Neuronal stem cell (in vitro differentiated cells): ENCODE measurements at regions not wholly inside any gene's neighbourhood (a gene's known extent, or its start where the extent isn't known, plus 50 kb on each side); places are given as distances from the start of the nearest gene placed in this dataset.
"Not testable (repeated sequence)": the region's sequence is repeated elsewhere in the genome, so short reads cannot be mapped to it uniquely, and the experiment has no call there.

ENCODE experiments used
- DNase-seq: peaks from one replicate; pipeline ENCODE4 v3.0.0-alpha.2; 2013; ENCODE audit warnings: low spot score
- H2AFZ ChIP-seq: one replicate; pipeline ENCODE4 v1.6.1; 2013; ENCODE audit warnings: mild to moderate bottlenecking, low read length, inconsistent platforms
- H2AK5ac ChIP-seq: 2 replicates; pipeline ENCODE4 v1.6.1; 2013; ENCODE audit warnings: low read depth, mild to moderate bottlenecking, inconsistent platforms, low read length, moderate library complexity, mixed read lengths
- H2BK120ac ChIP-seq: 2 replicates; pipeline ENCODE4 v1.6.1; 2013; ENCODE audit warnings: low read depth, mild to moderate bottlenecking, inconsistent platforms, low read length, moderate library complexity, mixed read lengths
- H2BK12ac ChIP-seq: one replicate; pipeline ENCODE4 v1.6.1; 2013; ENCODE audit warnings: low read length, inconsistent platforms
- H2BK15ac ChIP-seq: 2 replicates; pipeline ENCODE4 v1.6.1; 2013; ENCODE audit warnings: mild to moderate bottlenecking, low read length, inconsistent platforms, mixed read lengths
- H2BK5ac ChIP-seq: one replicate; pipeline ENCODE4 v1.6.1; 2013; ENCODE audit warnings: inconsistent platforms, mild to moderate bottlenecking, low read length, moderate library complexity
- H3K14ac ChIP-seq: one replicate; pipeline ENCODE4 v1.6.1; 2013; ENCODE audit warnings: low read length, inconsistent platforms
- H3K18ac ChIP-seq: 2 replicates; pipeline ENCODE4 v1.6.1; 2013; ENCODE audit warnings: low read length, inconsistent platforms
- H3K23ac ChIP-seq: 2 replicates; pipeline ENCODE4 v1.6.1; 2013; ENCODE audit warnings: low read depth, mild to moderate bottlenecking, mixed read lengths, low read length, inconsistent platforms; ENCODE audit not compliant: poor library complexity
- H3K27ac ChIP-seq: replicated peaks from 3 replicates; pipeline ENCODE4 v1.5.1; 2013; ENCODE audit warnings: low read length, inconsistent platforms
- H3K27me3 ChIP-seq, 3 experiments: 2 replicates each; pipeline ENCODE4 v1.6.1; 2013; ENCODE audit warnings: low read length in 3 of 3, mild to moderate bottlenecking in 2 of 3, inconsistent platforms in 1 of 3, low read depth in 1 of 3, mixed read lengths in 1 of 3, moderate library complexity in 1 of 3; ENCODE audit not compliant: control insufficient read depth in 3 of 3, insufficient read depth in 3 of 3
- H3K36me3 ChIP-seq, 2 donors: replicated peaks in 1 of 2; 2 replicates each; pipeline ENCODE4 v1.6.1; 2013; ENCODE audit warnings: low read length in 2 of 2; ENCODE audit not compliant: control insufficient read depth in 2 of 2, insufficient read depth in 2 of 2
- H3K4ac ChIP-seq: 2 replicates; pipeline ENCODE4 v1.6.1; 2013; ENCODE audit warnings: inconsistent platforms, mild to moderate bottlenecking, low read length, moderate library complexity
- H3K4me1 ChIP-seq, 2 donors: 1 replicate in 1 of 2; 2 replicates in 1 of 2; pipeline ENCODE4 v1.6.1; 2013; ENCODE audit warnings: low read length in 2 of 2, low read depth in 1 of 2; ENCODE audit not compliant: control insufficient read depth in 2 of 2, insufficient read depth in 1 of 2
- H3K4me2 ChIP-seq: one replicate; pipeline ENCODE4 v1.6.1; 2013; ENCODE audit warnings: mild to moderate bottlenecking, low read length, inconsistent platforms; ENCODE audit not compliant: insufficient read depth, poor library complexity, severe bottlenecking
- H3K4me3 ChIP-seq, 2 donors: 2 replicates each; pipeline ENCODE4 v1.5.1; 2013; ENCODE audit warnings: low read length in 2 of 2, mild to moderate bottlenecking in 2 of 2, inconsistent platforms in 1 of 2, moderate library complexity in 1 of 2
- H3K79me1 ChIP-seq: one replicate; pipeline ENCODE4 v1.6.1; 2013; ENCODE audit warnings: low read depth, mild to moderate bottlenecking, inconsistent platforms, low read length, moderate library complexity
- H3K9ac ChIP-seq: one replicate; pipeline ENCODE4 v1.6.1; 2013; ENCODE audit warnings: mild to moderate bottlenecking, low read depth, low read length, inconsistent platforms; ENCODE audit not compliant: poor library complexity
- H3K9me3 ChIP-seq, 2 donors: replicated peaks in 1 of 2; 2 replicates each; pipeline versions ENCODE3 to v1.6.1; 2013; ENCODE audit warnings: low read length in 2 of 2, mild to moderate bottlenecking in 2 of 2, inconsistent platforms in 1 of 2, low read depth in 1 of 2, mixed read lengths in 1 of 2, moderate library complexity in 1 of 2; ENCODE audit not compliant: control insufficient read depth in 2 of 2, insufficient read depth in 1 of 2
- H4K8ac ChIP-seq: one replicate; pipeline ENCODE4 v1.6.1; 2013; ENCODE audit warnings: low read depth, mild to moderate bottlenecking, inconsistent platforms, low read length, moderate library complexity
- H4K91ac ChIP-seq: one replicate; pipeline ENCODE4 v1.6.1; 2013; ENCODE audit warnings: low read length, low read depth, mild to moderate bottlenecking, inconsistent platforms; ENCODE audit not compliant: poor library complexity
- WGBS, 2 donors: extraction: QIAGEN DNeasy Blood & Tissue Kit; methylation state at CpG; one replicate each; pipeline ENCODE4 v1.1.7; 2013; ENCODE audit warnings: missing lambda C conversion rate in 2 of 2, mixed read lengths in 1 of 2; ENCODE audit not compliant: insufficient read length in 2 of 2, insufficient replicate concordance in 1 of 2; ENCODE audit errors: extremely low coverage in 2 of 2; 5-methylcytosine and 5-hydroxymethylcytosine counted together

DNA sequence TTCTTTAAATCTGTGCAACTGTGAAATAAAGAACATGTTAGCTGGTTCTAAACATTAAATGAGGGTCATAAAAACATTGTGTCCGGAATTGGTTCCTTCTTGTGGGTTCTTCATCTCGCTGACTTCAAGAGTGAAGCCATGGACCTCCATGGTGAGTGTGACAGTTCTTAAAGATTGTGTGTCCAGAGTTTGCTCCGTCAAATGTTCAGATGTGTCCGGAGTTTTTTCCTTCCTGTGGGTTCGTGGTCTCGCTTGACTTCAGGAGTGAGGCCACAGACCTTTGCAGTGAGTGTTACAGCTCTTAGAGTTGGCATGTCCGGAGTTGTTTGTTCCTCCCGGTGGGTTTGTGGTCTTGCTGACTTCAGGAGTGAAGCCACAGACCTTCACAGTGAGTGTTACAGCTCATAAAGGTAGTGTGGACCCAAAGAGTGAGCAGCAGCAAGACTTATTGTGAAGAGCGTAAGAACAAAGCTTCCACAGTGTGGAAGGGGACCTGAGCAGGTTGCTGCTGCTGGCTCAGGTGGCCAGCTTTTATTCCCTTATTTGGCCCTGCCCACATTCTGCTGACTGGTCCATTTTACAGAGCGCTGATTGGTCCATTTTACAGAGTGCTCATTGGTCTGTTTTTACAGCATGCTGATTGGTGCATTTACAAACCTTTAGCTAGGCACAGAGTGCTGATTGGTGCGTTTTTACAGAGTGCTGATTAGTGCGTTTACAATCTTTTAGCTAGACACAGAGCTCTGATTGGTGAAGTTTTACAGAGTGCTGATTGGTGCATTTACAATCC is 579.2 kb downstream of the GBE1 start:
- not testable (repeated sequence) for H3K9ac ChIP-seq, H3K4me1 ChIP-seq, H3K9me3 ChIP-seq, H2BK12ac ChIP-seq, H4K8ac ChIP-seq, H2AK5ac ChIP-seq, H3K18ac ChIP-seq, H3K4me2 ChIP-seq, H2BK5ac ChIP-seq, H3K79me1 ChIP-seq, H3K4ac ChIP-seq, H3K23ac ChIP-seq, H2BK15ac ChIP-seq, DNase-seq, H2AFZ ChIP-seq, H3K36me3 ChIP-seq, H3K4me3 ChIP-seq, H2BK120ac ChIP-seq, H3K27me3 ChIP-seq, H4K91ac ChIP-seq, H3K14ac ChIP-seq, H3K27ac ChIP-seq
- WGBS, 2 donors = no CpG with 5 or more reads among the region's 12 CpGs

DNA sequence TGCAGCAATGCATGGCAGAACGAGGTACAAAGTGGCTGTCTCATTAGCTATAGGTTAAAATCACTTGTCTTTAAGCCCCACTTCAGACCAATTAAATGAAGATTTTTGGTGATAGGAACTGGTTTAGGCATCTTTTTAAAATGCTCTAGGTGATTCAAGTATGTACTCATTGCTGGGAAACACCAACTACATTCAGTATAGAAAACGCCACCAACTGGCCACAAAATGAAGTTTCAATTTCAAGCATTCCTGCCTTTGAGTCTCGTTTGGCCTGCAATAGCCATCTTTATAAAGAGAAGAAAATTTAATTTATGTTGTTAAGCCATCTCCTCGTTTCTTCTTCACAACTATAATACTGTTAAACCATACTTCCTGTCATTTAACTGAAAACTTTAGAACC is 587.9 kb downstream of the GBE1 start:
- Histone ChIP-seq H3K9ac (no peak overlapping the region), H2BK120ac (no peak overlapping the region), H3K27me3 (no peaks in the 10 kb centered on the region), H2AFZ (no peak overlapping the region), H3K36me3 (no peaks in the 10 kb centered on the region), H2BK15ac (no peak overlapping the region), H3K9me3 (no peaks in the 10 kb centered on the region), H4K8ac (no peak overlapping the region), H2AK5ac (no peak overlapping the region), H3K18ac (no peak overlapping the region), H3K4me1 (peaks cover 0 to 1% of the 10 kb centered on the region in 2 donors), H3K79me1 (no peaks in the 10 kb centered on the region), H4K91ac (no peak overlapping the region), H3K23ac (no peak overlapping the region), H3K4me3 (no peak overlapping the region), H3K27ac (no peak overlapping the region), H2BK5ac (no peak overlapping the region), H3K4ac (no peak overlapping the region), H3K4me2 (no peak overlapping the region), H2BK12ac (no peak overlapping the region), H3K14ac (no peak overlapping the region)
- no peak for DNase-seq
- WGBS, 2 donors = no CpG with 5 or more reads among the region's 4 CpGs

DNA sequence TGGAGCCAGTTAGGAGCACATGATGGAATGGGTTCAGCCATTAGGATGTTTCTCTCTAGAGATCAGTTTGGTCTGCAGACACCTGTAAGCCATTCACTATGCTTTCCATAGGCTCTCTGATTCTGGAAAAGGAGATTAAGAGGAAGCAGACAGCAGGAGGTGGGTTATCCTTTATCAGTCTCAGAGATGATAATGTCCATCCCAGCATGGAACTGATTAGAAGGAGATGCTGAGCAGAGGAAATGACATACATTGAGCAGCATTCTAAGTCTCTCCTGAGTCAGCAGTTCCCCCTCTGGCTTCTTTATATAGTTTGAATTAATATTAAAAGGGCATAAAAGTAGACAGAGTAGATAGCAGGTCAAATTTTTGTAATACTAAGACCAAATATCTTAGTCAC is 591.1 kb downstream of the GBE1 start:
- Histone ChIP-seq H3K18ac (no peak overlapping the region), H3K36me3 (no peaks in the 10 kb centered on the region), H2BK12ac (no peak overlapping the region), H3K4me1 (peaks cover 0 to 1% of the 10 kb centered on the region in 2 donors), H3K4me2 (no peak overlapping the region), H4K8ac (no peak overlapping the region), H3K4ac (no peak overlapping the region), H3K23ac (no peak overlapping the region), H3K14ac (no peak overlapping the region), H3K27me3 (no peaks in the 10 kb centered on the region), H2BK5ac (no peak overlapping the region), H2AFZ (no peak overlapping the region), H3K27ac (no peak overlapping the region), H2AK5ac (no peak overlapping the region), H3K9me3 (no peaks in the 10 kb centered on the region), H3K9ac (no peak overlapping the region), H2BK120ac (no peak overlapping the region), H2BK15ac (no peak overlapping the region), H3K4me3 (no peak overlapping the region), H3K79me1 (no peaks in the 10 kb centered on the region), H4K91ac (no peak overlapping the region)
- DNase-seq = no peak

DNA sequence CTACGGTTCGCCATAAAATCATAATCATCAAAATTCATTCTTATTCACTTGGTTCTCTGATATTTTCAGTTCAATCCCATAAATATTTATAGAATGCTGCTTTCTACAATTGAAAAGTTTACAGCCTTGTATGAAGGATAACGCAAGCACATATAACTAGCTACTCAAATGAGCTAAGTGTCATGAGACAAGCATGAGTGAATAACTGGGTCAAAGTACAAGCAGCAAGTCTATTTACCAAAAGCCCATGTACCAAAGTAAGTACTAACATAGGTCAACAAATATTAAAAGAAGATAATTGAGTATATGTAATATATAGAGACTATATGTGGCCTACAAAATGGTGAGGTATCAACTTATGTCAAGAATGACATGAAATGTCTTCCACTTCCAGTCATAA is 596.6 kb downstream of the GBE1 start:
- H3K36me3 ChIP-seq = no peaks in the 10 kb centered on the region
- no peak overlapping the region for H3K4me2 ChIP-seq
- H3K4me1 ChIP-seq = no peaks in the 10 kb centered on the region
- no peak overlapping the region for H2BK12ac ChIP-seq
- DNase-seq = no peak
- no peaks in the 10 kb centered on the region for H3K79me1 ChIP-seq
- H2AFZ ChIP-seq = no peak overlapping the region
- H4K91ac ChIP-seq = no peak overlapping the region
- no peak overlapping the region for H3K4me3 ChIP-seq
- no peaks in the 10 kb centered on the region for H3K27me3 ChIP-seq
- H2AK5ac ChIP-seq = no peak overlapping the region
- no peak overlapping the region for H3K4ac ChIP-seq
- no peak overlapping the region for H4K8ac ChIP-seq
- H3K18ac ChIP-seq = no peak overlapping the region
- H3K9ac ChIP-seq = no peak overlapping the region
- no CpG with 5 or more reads among the region's 3 CpGs for WGBS, 2 donors
- no peak overlapping the region for H3K14ac ChIP-seq
- no peak overlapping the region for H2BK120ac ChIP-seq
- no peak overlapping the region for H2BK5ac ChIP-seq
- no peaks in the 10 kb centered on the region for H3K9me3 ChIP-seq
- H2BK15ac ChIP-seq = no peak overlapping the region
- no peak overlapping the region for H3K23ac ChIP-seq
- no peak overlapping the region for H3K27ac ChIP-seq
